DND-41 (cell line): ENCODE measurements at regions not wholly inside any gene's neighbourhood (a gene's known extent, or its start where the extent isn't known, plus 50 kb on each side); places are given as distances from the start of the nearest gene placed in this dataset.

Source experiments
- CTCF ChIP-seq: IDR thresholded peaks from 2 replicates; pipeline ENCODE4 v1.5.1; 2012; ENCODE audit warnings: borderline replicate concordance, low read length, moderate library complexity, mild to moderate bottlenecking; ENCODE audit not compliant: poor library complexity, severe bottlenecking; ENCODE audit errors: extremely low read depth
- EZH2 ChIP-seq: IDR thresholded peaks from 3 replicates; pipeline ENCODE4 v1.6.1; 2012; ENCODE audit warnings: borderline replicate concordance, low read depth, mild to moderate bottlenecking, moderate library complexity, low read length, inconsistent platforms; ENCODE audit not compliant: severe bottlenecking

- TF ChIP-seq CTCF (no peak), EZH2 (no peak)
These were observed 186.4 kb downstream of the GATA3 start for GRCh38 chr10:8240861-8241260.
